GM23248 (cell line): ENCODE measurements at regions not wholly inside any gene's neighbourhood (a gene's known extent, or its start where the extent isn't known, plus 50 kb on each side); places are given as distances from the start of the nearest gene placed in this dataset.

ENCODE experiments used
- EZH2 ChIP-seq: fragments of 200-600 bp; sonication (generic); IDR thresholded peaks from 2 replicates; pipeline ENCODE4 v1.6.1; 2018; ENCODE audit warnings: antibody characterized with exemption, mild to moderate bottlenecking; ENCODE audit not compliant: insufficient read depth, poor library complexity, severe bottlenecking
- EZH2phosphoT487 ChIP-seq: fragments of 200-600 bp; sonication (generic); IDR thresholded peaks from 2 replicates; pipeline ENCODE4 v1.6.1; 2018; ENCODE audit warnings: antibody characterized with exemption, moderate library complexity, mild to moderate bottlenecking, low read depth; ENCODE audit not compliant: insufficient read depth

- no peak for TF ChIP-seq EZH2
- TF ChIP-seq EZH2phosphoT487 = no peak
Measured at GRCh38 chr15:70151003-70151402, 53.3 kb upstream of the TLE3 start.
